Right lobe of liver (tissue), 6 donors: ENCODE measurements at regions not wholly inside any gene's neighbourhood (a gene's known extent, or its start where the extent isn't known, plus 50 kb on each side); places are given as distances from the start of the nearest gene placed in this dataset.
"Not testable (repeated sequence)": the region's sequence is repeated elsewhere in the genome, so short reads cannot be mapped to it uniquely, and the experiment has no call there.

ENCODE experiments used
- ATAC-seq, 4 donors: fragments of 200-7000 bp; cut with Tn5 transposase; one replicate each; pipeline ENCODE4 v1.9.1; 2020; ENCODE audit warnings: mild to moderate bottlenecking in 4 of 4, moderate library complexity in 4 of 4
- DNase-seq, 3 donors: peaks; one replicate each; pipeline ENCODE4 v3.0.0-alpha.2; 2020
- H3K27ac ChIP-seq, 3 donors: fragments of 200-600 bp; one replicate each; pipeline ENCODE4 v1.8.0; 2022
- H3K27me3 ChIP-seq, 2 donors: fragments of 200-600 bp; one replicate each; pipeline ENCODE4 v1.8.0; 2022
- H3K36me3 ChIP-seq, 4 donors: fragments of 200-600 bp; sonication (generic) in 1 of 4; one replicate each; pipeline versions ENCODE4 v1.5.1 to v1.8.0; 2017 to 2022; ENCODE audit warnings: control low read depth in 1 of 4
- H3K4me1 ChIP-seq, 4 donors: fragments of 200-600 bp; sonication (generic) in 1 of 4; one replicate each; pipeline versions ENCODE4 v1.5.1 to v1.8.0; 2017 to 2022; ENCODE audit warnings: control low read depth in 1 of 4
- H3K4me3 ChIP-seq, 3 donors: fragments of 200-600 bp; one replicate each; pipeline ENCODE4 v1.8.0; 2022
- H3K9me3 ChIP-seq, 4 donors: fragments of 200-600 bp; sonication (generic) in 1 of 4; one replicate each; pipeline versions ENCODE4 v1.5.1 to v1.8.0; 2017 to 2022; ENCODE audit warnings: control low read depth in 1 of 4
- CTCF ChIP-seq, 4 donors: fragments of 200-600 bp in 3 of 4; fragments of 450-650 bp in 1 of 4; IDR thresholded peaks; one replicate each; pipeline versions ENCODE4 v1.5.1 to v1.8.0; 2016 to 2022; ENCODE audit warnings: antibody characterized with exemption in 4 of 4, mild to moderate bottlenecking in 2 of 4
- POLR2A ChIP-seq: fragments of 450-650 bp; IDR thresholded peaks from one replicate; pipeline ENCODE4 v1.6.1; 2017; ENCODE audit warnings: antibody characterized with exemption, mild to moderate bottlenecking
- WGBS: methylation state at CpG from one replicate; pipeline ENCODE4 v1.1.6; 2018; ENCODE audit warnings: low coverage, low lambda C conversion rate; ENCODE audit not compliant: insufficient coverage; ENCODE audit errors: missing lambda C conversion rate; 5-methylcytosine and 5-hydroxymethylcytosine counted together
- intact Hi-C, 2 donors: fragments of 100-400 bp; cut with DNase I; formaldehyde crosslinking; loops; one replicate each; pipeline versions ENCODE4 v1.11.2 to v1.14.1; 2022
- donor health status: DM: no; HTN: yes; CAD: no.
- donor health status: DM: no; HTN: no; CAD: no.
- donor health status: DM: no; HTN: no; CAD: no.
- donor health status: DM: no; HTN: yes; CAD: no.
- donor health status: DM: no; HTN: yes; CAD: no.

- Histone ChIP-seq H3K27me3 (no peaks in the 10 kb centered on the region), H3K4me1 (no peaks in the 10 kb centered on the region), H3K36me3 (no peaks in the 10 kb centered on the region), H3K9me3 (no peaks in the 10 kb centered on the region), H3K27ac (no peak overlapping the region), H3K4me3 (no peak overlapping the region)
- DNase-seq, result no peak
- TF ChIP-seq CTCF (IDR thresholded peaks at IDR 0.05) (no peak), POLR2A (no peak)
- intact Hi-C loops, result no loop called here
- 67% methylated on average over 1 of the region's 1 CpG for WGBS
- ATAC-seq, result no peak
Observed at GRCh38 chrX:125444659-125445058, 125.0 kb downstream of the TEX13C start.

- no peaks in the 10 kb centered on the region for H3K9me3 ChIP-seq
- H3K36me3 ChIP-seq, result no peaks in the 10 kb centered on the region
- H3K4me1 ChIP-seq, result no peaks in the 10 kb centered on the region
- intact Hi-C loops, result no loop called here
- no peaks in the 10 kb centered on the region for H3K27me3 ChIP-seq
- TF ChIP-seq CTCF (IDR thresholded peaks at IDR 0.05), result no peak
- TF ChIP-seq POLR2A, result no peak
- no peak overlapping the region for H3K27ac ChIP-seq
- DNase-seq, result no peak
- H3K4me3 ChIP-seq, result no peak overlapping the region
- no peak for ATAC-seq
Observed at GRCh38 chrX:125475482-125475881, 155.8 kb downstream of the TEX13C start.

- no peak for DNase-seq
- H3K4me1 ChIP-seq, result no peaks in the 10 kb centered on the region
- H3K9me3 ChIP-seq, result no peaks in the 10 kb centered on the region
- TF ChIP-seq POLR2A (no peak), CTCF (IDR thresholded peaks at IDR 0.05) (no peak)
- no peak for ATAC-seq
- no peaks in the 10 kb centered on the region for H3K36me3 ChIP-seq
- no peaks in the 10 kb centered on the region for H3K27me3 ChIP-seq
- no peak overlapping the region for H3K27ac ChIP-seq
- no peak overlapping the region for H3K4me3 ChIP-seq
- 51% methylated on average over 2 of the region's 2 CpGs for WGBS
- intact Hi-C loops, result no loop called here
Observed at GRCh38 chrX:125492439-125492838, 172.8 kb downstream of the TEX13C start.

GRCh38 chrX:125493004-125493403 is 173.3 kb downstream of the TEX13C start:
- H3K27me3 ChIP-seq, H3K27ac ChIP-seq, H3K9me3 ChIP-seq, ATAC-seq, H3K36me3 ChIP-seq, H3K4me1 ChIP-seq, H3K4me3 ChIP-seq, intact Hi-C loops, DNase-seq: not testable (repeated sequence)
- WGBS, result 34% methylated on average over 2 of the region's 2 CpGs

GRCh38 chrX:125497667-125498066 is 178.0 kb downstream of the TEX13C start:
- ATAC-seq, result no peak
- DNase-seq, result no peak
- 33% methylated on average over 3 of the region's 3 CpGs for WGBS
- Histone ChIP-seq H3K27ac (no peak overlapping the region), H3K4me1 (no peaks in the 10 kb centered on the region), H3K9me3 (no peaks in the 10 kb centered on the region), H3K36me3 (no peaks in the 10 kb centered on the region), H3K27me3 (no peaks in the 10 kb centered on the region), H3K4me3 (no peak overlapping the region)
- TF ChIP-seq POLR2A (no peak), CTCF (IDR thresholded peaks at IDR 0.05) (no peak)
- intact Hi-C loops, result no loop called here
